Colonic mucosa (tissue), 4 donors: ENCODE measurements at regions not wholly inside any gene's neighbourhood (a gene's known extent, or its start where the extent isn't known, plus 50 kb on each side); places are given as distances from the start of the nearest gene placed in this dataset.

Source experiments
- DNase-seq: peaks from one replicate; pipeline ENCODE4 v3.0.0-alpha.2; 2020
- H3K27ac ChIP-seq: fragments of 200-600 bp; one replicate; pipeline ENCODE4 v1.8.0; 2021
- H3K27me3 ChIP-seq: fragments of 200-600 bp; one replicate; pipeline ENCODE4 v1.8.0; 2021
- H3K36me3 ChIP-seq: fragments of 200-600 bp; one replicate; pipeline ENCODE4 v1.8.0; 2021
- H3K4me1 ChIP-seq: fragments of 200-600 bp; one replicate; pipeline ENCODE4 v1.8.0; 2021; ENCODE audit warnings: mild to moderate bottlenecking
- H3K4me3 ChIP-seq: fragments of 200-600 bp; one replicate; pipeline ENCODE4 v1.8.0; 2021
- H3K9ac ChIP-seq, 2 donors: one replicate each; pipeline ENCODE4 v1.7.0; 2013; ENCODE audit warnings: control low read depth in 2 of 2, low read depth in 2 of 2, low read length in 2 of 2
- H3K9me3 ChIP-seq: fragments of 200-600 bp; one replicate; pipeline ENCODE4 v1.8.0; 2021
- CTCF ChIP-seq: fragments of 200-600 bp; IDR thresholded peaks from one replicate; pipeline ENCODE4 v1.8.0; 2022; ENCODE audit warnings: antibody characterized with exemption, mild to moderate bottlenecking
- intact Hi-C: fragments of 100-400 bp; cut with DNase I; formaldehyde crosslinking; loops from one replicate; pipeline ENCODE4 v1.14.1; 2022
- donor health status: healthy.
- donor health status: DM: no; HTN: no; CAD: no.
- donor health status: DM: no; HTN: no; CAD: no.

- Histone ChIP-seq H3K27me3 (no peaks in the 10 kb centered on the region), H3K36me3 (no peaks in the 10 kb centered on the region), H3K4me1 (no peaks in the 10 kb centered on the region), H3K4me3 (no peak overlapping the region), H3K9ac (no peak overlapping the region), H3K9me3 (no peaks in the 10 kb centered on the region), H3K27ac (no peak overlapping the region)
- intact Hi-C loops = no loop called here
- TF ChIP-seq CTCF = no peak
- DNase-seq = no peak
These were observed 834.6 kb downstream of the TBC1D22A start for GRCh38 chr22:47597041-47597440.

DNA sequence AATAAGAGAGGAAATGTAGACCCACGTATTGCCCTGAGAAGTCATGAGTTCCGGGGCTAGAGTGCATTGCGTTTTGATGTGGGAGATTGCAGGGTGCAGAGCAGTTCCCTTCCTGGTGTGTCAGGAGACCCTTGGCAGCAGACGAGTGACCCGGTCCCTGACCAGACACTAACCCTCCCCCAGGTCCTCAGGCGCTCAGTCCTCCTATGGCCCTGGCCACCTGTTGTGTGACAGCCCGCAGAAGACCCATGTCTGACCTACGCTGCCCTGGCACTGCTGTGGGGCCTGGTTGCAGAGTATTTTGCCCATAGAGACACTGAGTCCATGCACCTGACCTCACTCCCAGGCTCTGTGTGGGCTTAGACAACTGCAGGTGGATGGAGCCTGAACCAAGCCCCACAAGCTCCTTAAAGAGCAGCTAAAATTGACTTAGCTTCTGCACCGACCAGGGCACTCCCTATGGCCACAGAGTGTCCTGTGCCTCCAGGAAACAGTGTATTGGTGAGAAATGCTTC lies 833.8 kb downstream of the TBC1D22A start:
- H3K4me1 ChIP-seq = no peaks in the 10 kb centered on the region
- H3K27ac ChIP-seq = no peak overlapping the region
- no peak for DNase-seq
- H3K9ac ChIP-seq = no peak overlapping the region
- TF ChIP-seq CTCF = no peak
- no peaks in the 10 kb centered on the region for H3K9me3 ChIP-seq
- H3K36me3 ChIP-seq = no peaks in the 10 kb centered on the region
- intact Hi-C loops = no loop called here
- H3K27me3 ChIP-seq = no peaks in the 10 kb centered on the region
- no peak overlapping the region for H3K4me3 ChIP-seq

- DNase-seq = no peak
- Histone ChIP-seq H3K27ac (no peak overlapping the region), H3K4me3 (no peak overlapping the region), H3K36me3 (no peaks in the 10 kb centered on the region), H3K9ac (no peak overlapping the region), H3K27me3 (no peaks in the 10 kb centered on the region), H3K9me3 (no peaks in the 10 kb centered on the region), H3K4me1 (no peaks in the 10 kb centered on the region)
- TF ChIP-seq CTCF = no peak
- intact Hi-C loops = no loop called here
These were observed 832.5 kb downstream of the TBC1D22A start for GRCh38 chr22:47594836-47595521.

DNA sequence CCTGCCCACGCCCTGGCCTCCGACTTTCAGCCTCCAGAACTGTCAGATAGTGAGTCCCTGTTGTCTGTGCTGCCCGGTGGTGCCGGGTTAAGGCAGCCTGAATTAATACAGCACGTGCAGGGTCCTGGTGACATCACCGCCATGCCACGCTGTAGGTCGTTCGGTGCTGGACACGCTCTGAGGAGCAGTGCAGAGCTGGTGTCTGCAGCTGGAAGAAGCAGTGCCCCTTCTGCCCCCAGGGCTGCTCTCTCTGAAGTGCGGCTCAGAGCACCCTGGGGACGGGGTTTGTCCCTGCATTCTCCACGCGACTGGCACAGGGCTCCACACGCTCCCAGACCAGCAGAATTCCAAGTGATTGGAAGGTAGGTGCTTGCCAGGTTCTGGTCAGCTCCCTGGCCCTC lies 831.5 kb downstream of the TBC1D22A start:
- intact Hi-C loops = no loop called here
- Histone ChIP-seq H3K9me3 (no peaks in the 10 kb centered on the region), H3K27me3 (no peaks in the 10 kb centered on the region), H3K36me3 (no peaks in the 10 kb centered on the region), H3K9ac (no peak overlapping the region), H3K4me1 (no peaks in the 10 kb centered on the region), H3K27ac (no peak overlapping the region), H3K4me3 (no peak overlapping the region)
- DNase-seq = no peak
- no peak for TF ChIP-seq CTCF

GRCh38 chr22:47593291-47593690 lies 830.8 kb downstream of the TBC1D22A start:
- no peak for TF ChIP-seq CTCF
- Histone ChIP-seq H3K27ac (no peak overlapping the region), H3K9ac (no peak overlapping the region), H3K4me3 (no peak overlapping the region), H3K9me3 (no peaks in the 10 kb centered on the region), H3K27me3 (no peaks in the 10 kb centered on the region), H3K36me3 (no peaks in the 10 kb centered on the region), H3K4me1 (no peaks in the 10 kb centered on the region)
- intact Hi-C loops = no loop called here
- no peak for DNase-seq
